ENCODE measurements at regions not wholly inside any gene's neighbourhood (a gene's known extent, or its start where the extent isn't known, plus 50 kb on each side); places are given as distances from the start of the nearest gene placed in this dataset.

DNA sequence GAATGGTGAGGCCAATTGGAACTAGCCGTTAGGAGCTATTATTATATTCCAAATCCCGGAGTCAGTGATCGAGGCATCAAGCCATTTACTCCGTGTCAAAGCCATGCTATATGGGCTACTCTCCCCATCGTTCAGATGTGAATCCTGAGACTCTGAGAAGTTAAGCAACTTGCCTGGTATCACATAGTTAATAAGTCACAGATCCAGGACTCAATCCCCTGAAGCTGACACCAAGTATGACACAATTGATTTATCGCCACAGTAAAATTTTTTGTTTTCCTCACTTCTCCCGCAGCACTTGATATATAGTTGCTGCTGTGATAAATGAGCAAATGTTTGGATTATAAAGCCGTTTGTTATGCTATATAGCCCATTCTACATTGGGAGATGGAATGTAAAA is 50.8 kb upstream of the TSHZ2 start:
- DNase-seq: no peak

- no peak for DNase-seq
Observed at GRCh38 chr20:52918311-52918710, 53.8 kb upstream of the TSHZ2 start.

GRCh38 chr20:52915564-52915963 is 56.6 kb upstream of the TSHZ2 start:
- no peak for DNase-seq

- DNase-seq: no peak
Observed at GRCh38 chr20:52914870-52915269, 57.3 kb upstream of the TSHZ2 start.

DNA sequence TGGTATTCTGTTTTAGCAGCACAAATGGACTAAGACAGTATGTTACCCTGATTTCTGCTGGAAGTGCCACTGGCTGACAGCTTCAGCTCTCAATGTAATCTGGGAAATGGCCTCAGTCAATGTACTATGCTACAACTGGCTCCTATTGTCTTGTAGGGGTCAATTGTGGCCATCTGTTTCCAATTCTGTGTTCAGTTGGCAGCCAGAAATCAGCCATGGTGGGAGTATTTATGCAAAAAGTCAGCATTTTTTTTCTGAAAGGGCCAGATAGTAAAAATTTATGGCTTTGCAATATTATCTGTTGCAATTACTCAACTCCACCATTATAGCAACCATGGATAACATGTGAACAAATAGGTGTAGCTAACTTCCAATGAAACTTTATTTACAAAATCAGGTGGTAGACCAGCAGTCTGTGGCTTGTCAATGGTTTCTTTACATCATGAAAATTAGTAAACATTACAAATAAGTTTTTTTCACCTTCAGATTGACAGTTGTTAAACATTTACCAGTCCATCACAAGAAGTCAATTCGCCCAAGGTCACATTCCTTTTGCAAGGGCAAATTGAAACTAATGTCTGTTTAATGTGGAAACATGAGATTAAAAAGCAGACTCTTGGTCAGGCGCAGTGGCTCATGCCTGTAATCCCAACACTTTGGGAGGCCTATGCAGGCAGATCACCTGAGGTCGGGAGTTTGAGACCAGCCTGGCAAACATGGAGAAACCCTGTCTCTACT is 58.3 kb upstream of the TSHZ2 start:
- no peak for DNase-seq

- DNase-seq: peak; percentile 58
Observed at GRCh38 chr20:52905241-52905994, 66.7 kb upstream of the TSHZ2 start.

DNA sequence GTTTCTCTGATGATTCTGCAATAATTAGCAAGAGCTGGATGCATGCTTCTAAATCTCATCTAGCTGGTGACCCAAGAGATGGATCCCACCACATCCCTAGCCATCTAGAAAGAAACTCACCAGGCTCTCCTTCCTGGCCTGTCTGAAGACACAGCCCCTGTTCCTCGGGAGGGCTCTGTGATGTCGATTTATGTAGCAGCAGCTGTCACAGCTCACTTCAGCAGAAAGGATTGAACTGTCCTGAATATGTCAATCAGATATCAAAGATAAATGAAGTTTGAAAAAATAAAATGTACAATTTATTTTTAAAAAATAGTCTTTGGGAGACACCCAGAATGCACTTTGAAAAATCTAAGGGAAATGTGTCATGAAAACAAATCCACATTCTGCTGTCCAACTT is 67.3 kb upstream of the TSHZ2 start:
- DNase-seq: peak; percentile 47

- no peak for DNase-seq
Observed at GRCh38 chr20:52899041-52899608, 73.0 kb upstream of the TSHZ2 start.

- DNase-seq: no peak
Observed at GRCh38 chr20:52896348-52896747, 75.8 kb upstream of the TSHZ2 start.

DNA sequence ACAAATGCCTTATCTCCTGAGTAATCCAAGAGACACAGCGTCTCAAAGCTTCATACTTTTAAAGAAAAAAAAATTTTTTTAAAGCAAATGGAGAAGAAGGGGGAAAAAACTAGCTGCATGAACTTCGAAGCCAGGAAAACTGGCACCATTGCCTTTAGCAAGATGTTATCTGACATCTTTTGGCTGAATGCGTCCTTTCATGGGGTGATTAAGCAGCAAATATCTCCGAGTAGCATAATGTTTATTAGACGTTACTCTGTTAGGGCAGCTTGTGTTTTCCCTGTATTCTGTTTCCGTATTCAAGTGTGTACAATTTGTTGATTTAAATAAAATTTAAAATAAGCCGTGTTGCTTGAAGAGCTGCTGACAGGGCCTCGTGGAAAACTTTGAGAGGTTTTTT is 76.5 kb upstream of the TSHZ2 start:
- no peak for DNase-seq

DNA sequence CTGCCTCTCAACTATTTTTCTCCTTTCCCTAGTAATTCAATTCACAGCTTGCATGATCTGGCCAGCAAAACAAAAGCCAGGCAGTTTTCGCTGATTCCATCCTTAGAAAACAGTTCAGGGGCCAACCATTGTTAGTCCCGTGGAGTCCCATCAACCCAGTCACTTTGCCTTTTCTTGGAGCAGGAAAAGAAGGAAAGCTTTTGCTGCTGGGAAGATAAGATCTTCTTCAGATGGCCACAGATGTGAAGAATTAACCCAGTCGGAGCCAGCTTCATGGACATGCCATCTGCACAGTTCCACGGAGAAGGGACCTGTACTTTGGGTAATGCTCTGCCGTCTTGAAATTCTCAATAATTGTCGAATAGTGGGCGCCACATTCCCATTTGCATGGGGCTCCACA is 76.9 kb upstream of the TSHZ2 start:
- DNase-seq: no peak

GRCh38 chr20:52893498-52893897 is 78.7 kb upstream of the TSHZ2 start:
- no peak for DNase-seq

GRCh38 chr20:52892023-52892422 is 80.1 kb upstream of the TSHZ2 start:
- no peak for DNase-seq

GRCh38 chr20:52890130-52890529 is 82.0 kb upstream of the TSHZ2 start:
- no peak for DNase-seq

GRCh38 chr20:52889225-52889624 is 82.9 kb upstream of the TSHZ2 start:
- no peak for DNase-seq

DNA sequence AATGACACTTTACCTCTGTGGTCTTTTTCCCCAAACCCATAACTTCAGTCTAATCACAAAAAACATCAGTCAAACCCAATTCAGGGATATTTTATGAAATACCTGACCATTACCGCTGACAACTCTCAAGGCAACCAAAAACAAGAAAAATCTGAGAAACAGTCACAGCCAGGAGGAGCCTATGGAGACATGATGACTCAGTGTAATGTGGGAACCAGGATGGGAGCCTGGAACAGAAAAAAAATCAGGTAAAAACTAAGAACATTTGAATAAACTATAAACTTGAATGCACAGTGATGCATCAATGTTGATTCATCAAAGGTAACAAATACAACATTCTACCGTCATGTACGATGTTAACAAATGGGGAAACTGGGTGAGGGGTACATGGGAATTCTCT is 84.1 kb upstream of the TSHZ2 start:
- DNase-seq: no peak

DNA sequence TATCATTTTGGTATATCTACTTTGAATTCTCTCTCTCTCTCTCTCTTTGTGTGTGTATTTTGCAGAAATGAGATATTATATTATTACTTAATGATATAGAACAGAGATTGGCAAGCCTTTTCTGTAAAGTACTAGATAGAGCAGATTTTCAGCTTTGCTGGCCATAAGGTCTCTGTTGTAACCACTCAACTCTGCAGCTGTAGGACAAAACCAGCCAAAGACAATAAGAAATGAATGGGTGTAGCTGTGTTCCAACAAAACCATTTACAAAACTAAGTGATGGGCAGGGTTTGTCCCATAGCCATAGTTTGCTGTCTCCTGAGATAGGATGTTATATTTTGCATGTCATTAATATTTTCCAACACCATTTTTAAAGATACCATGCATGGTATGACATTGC is 91.2 kb upstream of the TSHZ2 start:
- no peak for DNase-seq

DNA sequence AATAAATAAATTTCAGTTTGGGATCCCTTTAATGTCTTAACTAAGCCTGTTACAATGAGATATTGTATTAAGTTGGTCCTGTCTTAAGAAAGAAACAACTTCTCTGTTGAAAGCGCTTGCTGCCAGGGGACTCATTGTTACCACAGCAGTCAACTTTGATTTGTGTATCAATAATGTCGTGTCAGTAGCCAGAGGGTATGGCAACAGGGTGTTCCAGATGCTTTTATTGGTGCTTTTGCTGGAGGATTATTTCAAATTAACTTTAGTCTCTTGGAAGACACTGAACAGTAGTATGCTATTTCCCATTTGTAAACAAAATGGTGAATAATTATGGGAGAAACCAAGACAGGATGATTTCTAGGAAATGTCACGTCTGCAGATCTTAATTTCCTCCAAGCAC is 91.9 kb upstream of the TSHZ2 start:
- no peak for DNase-seq

DNA sequence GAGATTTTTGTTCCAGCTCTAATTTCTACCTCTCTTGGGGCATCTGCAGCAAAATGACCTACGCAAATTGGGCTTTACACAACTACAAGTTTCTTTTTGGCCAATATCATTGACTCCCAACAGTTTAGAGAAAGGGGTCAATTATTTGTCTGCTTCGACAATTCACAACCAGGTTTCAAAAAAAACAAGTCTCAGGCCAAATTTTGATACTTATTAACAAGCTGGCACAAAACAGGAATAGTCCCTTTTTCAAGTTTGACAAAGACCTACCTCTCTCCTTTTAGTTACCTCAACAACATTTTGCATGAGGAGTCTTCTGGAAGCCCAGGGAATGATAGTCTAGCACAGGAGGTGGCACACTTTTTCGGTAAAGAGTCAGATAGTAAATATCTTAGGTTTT is 97.9 kb upstream of the TSHZ2 start:
- DNase-seq: no peak

GRCh38 chr20:52869698-52870501 is 102.3 kb upstream of the TSHZ2 start:
- DNase-seq: no peak

DNA sequence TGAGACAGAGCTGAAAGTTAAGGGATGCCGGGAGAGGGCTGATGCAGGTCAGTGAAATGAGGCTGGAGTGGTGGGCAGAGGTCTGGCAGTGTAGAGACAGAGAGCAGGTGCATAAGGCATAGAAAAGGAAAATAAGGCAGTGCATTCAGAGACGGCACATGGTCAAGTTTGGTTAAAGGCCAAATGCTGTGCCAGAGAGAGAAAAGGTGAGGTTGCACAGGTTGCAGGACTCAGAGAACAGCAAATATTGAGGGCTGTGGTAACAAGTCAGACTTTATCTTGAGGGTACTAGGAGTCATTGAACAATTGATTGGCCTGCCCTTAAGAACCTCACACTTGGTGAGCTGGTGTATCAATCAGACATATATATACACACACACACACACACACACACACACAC is 102.9 kb upstream of the TSHZ2 start:
- DNase-seq: no peak

- no peak for DNase-seq
Observed at GRCh38 chr20:52867305-52867704, 104.9 kb upstream of the TSHZ2 start.

DNA sequence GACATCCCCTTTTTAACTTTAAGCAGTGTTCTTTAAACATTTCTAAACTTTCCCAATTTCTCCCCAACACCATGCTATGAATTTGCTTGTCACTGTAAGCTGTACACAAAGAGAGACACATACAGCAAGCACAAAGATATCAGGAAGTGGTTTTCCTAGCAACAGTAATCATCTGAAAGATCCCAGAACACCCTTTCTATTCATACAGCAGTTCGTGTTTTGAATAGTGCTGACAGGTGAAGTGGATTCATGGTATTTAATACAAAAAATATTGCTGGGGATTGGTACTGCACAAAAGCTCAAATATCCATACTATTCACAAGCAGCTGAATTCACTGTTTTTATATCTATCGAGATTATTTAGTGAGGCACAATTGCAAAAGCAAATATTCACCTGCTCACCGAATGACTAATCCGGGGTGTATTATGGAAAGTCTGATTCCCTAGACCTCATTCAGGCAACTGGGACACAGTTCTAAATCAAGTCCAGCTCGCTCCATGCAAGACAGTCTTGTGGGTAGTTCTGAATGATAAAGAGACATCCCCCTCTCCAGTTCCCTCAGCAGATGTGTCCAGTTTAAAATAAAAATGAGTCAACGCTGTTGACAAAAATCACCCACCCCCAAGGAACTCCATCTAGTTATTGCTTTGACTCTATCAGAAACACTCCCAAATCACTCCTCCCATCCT is 107.1 kb upstream of the TSHZ2 start:
- DNase-seq: no peak

All from retina (tissue), 1 donor.